Glutamatergic neuron (in vitro differentiated cells): ENCODE measurements at regions not wholly inside any gene's neighbourhood (a gene's known extent, or its start where the extent isn't known, plus 50 kb on each side); places are given as distances from the start of the nearest gene placed in this dataset.

Experiments used
- DNase-seq: peaks from one replicate; pipeline ENCODE4 v3.0.0; 2022
- H3K27ac Mint-ChIP-seq: one replicate; pipeline ENCODE4 v1.8.0; 2020; ENCODE audit warnings: mild to moderate bottlenecking, mixed read lengths, inconsistent platforms; ENCODE audit not compliant: unreplicated experiment
- H3K27me3 Mint-ChIP-seq: one replicate; pipeline ENCODE4 v1.8.0; 2020; ENCODE audit warnings: mild to moderate bottlenecking, moderate library complexity, mixed read lengths, inconsistent platforms; ENCODE audit not compliant: unreplicated experiment
- H3K36me3 Mint-ChIP-seq: one replicate; pipeline ENCODE4 v1.8.0; 2020; ENCODE audit warnings: mild to moderate bottlenecking, mixed read lengths, inconsistent platforms; ENCODE audit not compliant: unreplicated experiment
- H3K4me1 Mint-ChIP-seq: one replicate; pipeline ENCODE4 v1.8.0; 2020; ENCODE audit warnings: mild to moderate bottlenecking, low read depth, mixed read lengths, inconsistent platforms; ENCODE audit not compliant: unreplicated experiment
- H3K4me3 Mint-ChIP-seq: one replicate; pipeline ENCODE4 v1.8.0; 2020; ENCODE audit warnings: mild to moderate bottlenecking, mixed read lengths, inconsistent platforms; ENCODE audit not compliant: unreplicated experiment
- H3K9me3 Mint-ChIP-seq: one replicate; pipeline ENCODE4 v1.8.0; 2020; ENCODE audit warnings: mild to moderate bottlenecking, moderate library complexity, mixed read lengths, inconsistent platforms; ENCODE audit not compliant: unreplicated experiment
- TF ChIP-seq, protein P1 (sequence below): fragments of 200-600 bp; sonication (generic); IDR thresholded peaks from one replicate; pipeline ENCODE4 v1.5.0; 2021; ENCODE audit not compliant: partially characterized antibody, unreplicated experiment

DNA sequence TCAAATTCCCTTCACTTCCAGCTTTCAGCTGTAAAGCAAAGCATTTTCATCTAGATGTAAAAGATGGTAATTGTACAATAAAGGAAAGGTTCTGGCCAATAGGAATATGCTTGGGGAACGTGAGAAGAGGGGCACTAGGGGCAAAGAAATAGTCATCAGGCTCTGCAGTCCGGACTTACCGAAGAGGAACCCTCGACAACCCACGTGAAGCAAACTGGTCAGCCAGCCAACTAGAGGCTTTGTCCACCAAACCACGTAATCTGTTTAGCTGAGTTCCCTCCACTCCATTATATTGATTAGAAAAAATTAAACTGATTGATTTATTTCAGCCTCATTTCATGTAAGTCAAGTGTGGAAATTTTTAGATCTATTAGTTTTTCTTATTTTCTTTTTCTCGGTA, 300.4 kb upstream of the FANCL start:
- H3K4me1 Mint-ChIP-seq: peaks cover 30% of the 10 kb centered on the region
- no peak overlapping the region for H3K4me3 Mint-ChIP-seq
- H3K36me3 Mint-ChIP-seq: no peaks in the 10 kb centered on the region
- no peak for DNase-seq
- TF ChIP-seq, protein P1, sequence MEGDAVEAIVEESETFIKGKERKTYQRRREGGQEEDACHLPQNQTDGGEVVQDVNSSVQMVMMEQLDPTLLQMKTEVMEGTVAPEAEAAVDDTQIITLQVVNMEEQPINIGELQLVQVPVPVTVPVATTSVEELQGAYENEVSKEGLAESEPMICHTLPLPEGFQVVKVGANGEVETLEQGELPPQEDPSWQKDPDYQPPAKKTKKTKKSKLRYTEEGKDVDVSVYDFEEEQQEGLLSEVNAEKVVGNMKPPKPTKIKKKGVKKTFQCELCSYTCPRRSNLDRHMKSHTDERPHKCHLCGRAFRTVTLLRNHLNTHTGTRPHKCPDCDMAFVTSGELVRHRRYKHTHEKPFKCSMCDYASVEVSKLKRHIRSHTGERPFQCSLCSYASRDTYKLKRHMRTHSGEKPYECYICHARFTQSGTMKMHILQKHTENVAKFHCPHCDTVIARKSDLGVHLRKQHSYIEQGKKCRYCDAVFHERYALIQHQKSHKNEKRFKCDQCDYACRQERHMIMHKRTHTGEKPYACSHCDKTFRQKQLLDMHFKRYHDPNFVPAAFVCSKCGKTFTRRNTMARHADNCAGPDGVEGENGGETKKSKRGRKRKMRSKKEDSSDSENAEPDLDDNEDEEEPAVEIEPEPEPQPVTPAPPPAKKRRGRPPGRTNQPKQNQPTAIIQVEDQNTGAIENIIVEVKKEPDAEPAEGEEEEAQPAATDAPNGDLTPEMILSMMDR: no peak
- no peaks in the 10 kb centered on the region for H3K9me3 Mint-ChIP-seq
- H3K27ac Mint-ChIP-seq: no peak overlapping the region
- no peaks in the 10 kb centered on the region for H3K27me3 Mint-ChIP-seq

DNA sequence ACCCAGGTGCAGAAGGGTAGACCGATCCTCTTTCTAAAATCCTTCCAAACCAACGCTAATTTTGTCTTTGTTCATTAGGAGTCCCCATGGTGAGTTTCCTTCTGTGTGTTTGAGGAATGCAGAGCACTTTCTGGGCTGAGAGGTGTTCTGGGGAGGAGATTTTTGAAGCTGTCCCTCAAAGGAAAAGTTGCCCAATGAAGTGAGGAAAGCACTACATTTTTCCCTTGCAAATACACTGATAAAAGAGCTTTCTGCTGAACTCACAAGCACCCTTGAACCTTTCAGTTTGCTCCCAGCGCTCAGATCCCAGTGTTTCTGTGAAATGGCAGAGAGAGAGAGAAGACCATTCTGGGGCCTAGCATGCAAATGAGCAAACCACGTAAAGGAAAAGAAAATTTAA, 299.6 kb upstream of the FANCL start:
- Mint-ChIP-seq H3K4me3 (peak overlapping the region; percentile 17), H3K27ac (no peak overlapping the region), H3K27me3 (no peaks in the 10 kb centered on the region), H3K36me3 (no peaks in the 10 kb centered on the region), H3K4me1 (peaks cover 35% of the 10 kb centered on the region), H3K9me3 (no peaks in the 10 kb centered on the region)
- TF ChIP-seq, protein P1: no peak
- no peak for DNase-seq

DNA sequence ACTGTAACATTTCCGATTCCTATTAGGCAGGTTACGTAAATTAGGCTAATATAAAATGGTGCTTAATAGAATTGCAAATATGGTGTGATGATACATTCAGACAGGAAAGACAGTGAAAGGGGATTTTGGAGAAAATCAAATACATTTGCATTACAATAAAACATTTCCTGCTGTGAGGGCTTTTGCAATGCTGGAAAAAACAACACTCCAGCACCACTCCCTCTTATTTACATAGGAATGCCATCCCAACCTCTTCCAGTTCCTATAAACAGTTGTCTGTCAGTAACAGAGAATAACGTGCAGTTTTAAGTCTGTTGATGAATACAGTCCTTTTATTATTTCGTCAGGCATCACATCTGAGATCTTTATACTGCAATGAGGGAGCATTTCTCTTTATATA, 298.8 kb upstream of the FANCL start:
- Mint-ChIP-seq H3K27me3 (no peaks in the 10 kb centered on the region), H3K27ac (no peak overlapping the region), H3K4me1 (peaks cover 35% of the 10 kb centered on the region), H3K4me3 (peak overlapping the region; percentile 34), H3K36me3 (no peaks in the 10 kb centered on the region), H3K9me3 (no peaks in the 10 kb centered on the region)
- TF ChIP-seq, protein P1: no peak
- no peak for DNase-seq

DNA sequence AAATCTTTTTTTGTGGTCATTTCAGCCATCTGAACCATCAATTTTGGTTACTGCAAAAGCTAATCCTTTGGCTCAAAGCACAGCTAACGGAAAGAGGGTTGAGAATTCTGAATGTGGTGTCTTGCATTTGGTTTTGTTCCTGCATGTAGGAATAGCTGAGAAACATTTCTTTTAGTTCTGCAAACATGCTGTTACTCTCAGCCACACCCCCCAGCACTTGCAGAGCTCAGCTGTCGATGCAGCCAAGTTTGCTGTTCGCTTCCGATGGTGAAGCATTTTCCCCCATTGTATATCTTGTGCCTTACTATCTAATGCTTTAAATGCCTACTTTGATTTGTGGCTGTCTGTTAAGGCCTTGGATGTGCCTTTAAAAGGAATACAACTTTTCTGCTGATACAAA, 294.9 kb upstream of the FANCL start:
- H3K36me3 Mint-ChIP-seq: no peaks in the 10 kb centered on the region
- TF ChIP-seq, protein P1: no peak
- no peak overlapping the region for H3K4me3 Mint-ChIP-seq
- no peaks in the 10 kb centered on the region for H3K27me3 Mint-ChIP-seq
- H3K27ac Mint-ChIP-seq: no peak overlapping the region
- no peak for DNase-seq
- H3K4me1 Mint-ChIP-seq: peaks cover 24% of the 10 kb centered on the region
- H3K9me3 Mint-ChIP-seq: no peaks in the 10 kb centered on the region

DNA sequence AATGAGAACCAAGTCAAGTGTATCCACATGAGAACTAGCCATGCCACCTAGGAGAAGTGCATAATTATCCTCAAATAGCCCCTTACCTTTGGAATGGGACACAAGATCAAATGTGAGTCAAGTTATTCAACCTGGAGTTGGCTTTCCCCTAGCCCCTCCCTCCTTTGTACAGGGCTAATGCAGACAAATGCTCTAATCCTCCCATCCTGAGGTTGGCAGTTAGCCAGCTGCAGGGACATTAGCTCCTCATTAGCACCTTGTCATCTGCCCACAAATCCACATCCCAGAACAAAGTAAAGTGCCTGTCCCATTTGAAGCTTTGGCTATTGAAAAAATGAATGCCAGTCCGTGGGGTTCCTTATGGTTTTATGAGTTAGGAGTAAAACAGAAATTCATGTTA, 294.1 kb upstream of the FANCL start:
- Mint-ChIP-seq H3K36me3 (no peaks in the 10 kb centered on the region), H3K9me3 (no peaks in the 10 kb centered on the region), H3K4me3 (no peak overlapping the region), H3K4me1 (peaks cover 16% of the 10 kb centered on the region), H3K27ac (no peak overlapping the region), H3K27me3 (no peaks in the 10 kb centered on the region)
- TF ChIP-seq, protein P1: no peak
- DNase-seq: peak; percentile 49
